SK-N-SH treated with all-trans-retinoic acid at 6 μM for 48 hours (cell line): ENCODE measurements at regions not wholly inside any gene's neighbourhood (a gene's known extent, or its start where the extent isn't known, plus 50 kb on each side); places are given as distances from the start of the nearest gene placed in this dataset.

Experiments
- ATAC-seq: fragments of 200-7000 bp; cut with Tn5 transposase; 3 replicates; pipeline ENCODE4 v1.9.1; 2020; ENCODE audit warnings: mild to moderate bottlenecking, moderate library complexity
- ARNTL ChIP-seq: fragments of 450-650 bp; formaldehyde crosslinking; IDR thresholded peaks from 2 replicates; pipeline ENCODE4 v1.5.0; 2020; ENCODE audit warnings: low read depth, mild to moderate bottlenecking, moderate library complexity, borderline replicate concordance
- BACH2 ChIP-seq: fragments of 250-450 bp; sonication (Bioruptor Pico); IDR thresholded peaks from 2 replicates; pipeline ENCODE4 v1.9.0; 2021; ENCODE audit warnings: mild to moderate bottlenecking, borderline replicate concordance
- CREB5 ChIP-seq: fragments of 250-450 bp; sonication (Bioruptor Pico); IDR thresholded peaks from 2 replicates; pipeline ENCODE4 v1.5.1; 2020; ENCODE audit warnings: low read depth, mild to moderate bottlenecking, moderate library complexity
- CSDC2 ChIP-seq: fragments of 250-450 bp; sonication (Bioruptor Pico); IDR thresholded peaks from 2 replicates; pipeline ENCODE4 v1.5.0; 2020; ENCODE audit warnings: mild to moderate bottlenecking, moderate library complexity
- CSRNP3 ChIP-seq: fragments of 250-450 bp; sonication (Bioruptor Pico); IDR thresholded peaks from 2 replicates; pipeline ENCODE4 v1.5.1; 2021; ENCODE audit warnings: mild to moderate bottlenecking, moderate library complexity
- ESRRG ChIP-seq: fragments of 250-450 bp; sonication (Bioruptor Pico); IDR thresholded peaks from 2 replicates; pipeline ENCODE4 v1.6.1; 2021; ENCODE audit warnings: mild to moderate bottlenecking
- GLIS3 ChIP-seq: fragments of 250-450 bp; sonication (Bioruptor Pico); IDR thresholded peaks from 2 replicates; pipeline ENCODE4 v1.5.0; 2020; ENCODE audit warnings: mild to moderate bottlenecking, moderate library complexity
- ISL1 ChIP-seq: fragments of 250-450 bp; sonication (Bioruptor Pico); IDR thresholded peaks from 2 replicates; pipeline ENCODE4 v2.1.2; 2022; ENCODE audit warnings: mild to moderate bottlenecking, moderate library complexity
- OSR1 ChIP-seq: fragments of 250-450 bp; sonication (Bioruptor Pico); IDR thresholded peaks from 2 replicates; pipeline ENCODE4 v1.8.0; 2022; ENCODE audit warnings: moderate library complexity, mild to moderate bottlenecking, inconsistent platforms
- PATZ1 ChIP-seq: fragments of 250-450 bp; sonication (Bioruptor Pico); IDR thresholded peaks from 2 replicates; pipeline ENCODE4 v1.8.0; 2020; ENCODE audit warnings: mild to moderate bottlenecking, moderate library complexity, borderline replicate concordance
- POU6F1 ChIP-seq: fragments of 250-450 bp; sonication (Bioruptor Pico); IDR thresholded peaks from 2 replicates; pipeline ENCODE4 v1.8.0; 2021; ENCODE audit warnings: low read depth, mild to moderate bottlenecking, moderate library complexity, borderline replicate concordance
- PPARA ChIP-seq: fragments of 250-450 bp; sonication (Bioruptor Pico); IDR thresholded peaks from 2 replicates; pipeline ENCODE4 v1.5.0; 2020; ENCODE audit warnings: mild to moderate bottlenecking, borderline replicate concordance
- RARB ChIP-seq: fragments of 250-450 bp; sonication (Bioruptor Pico); IDR thresholded peaks from 2 replicates; pipeline ENCODE4 v1.8.0; 2021; ENCODE audit warnings: mild to moderate bottlenecking, moderate library complexity
- SNAI2 ChIP-seq: fragments of 250-450 bp; sonication (Bioruptor Pico); IDR thresholded peaks from 2 replicates; pipeline ENCODE4 v1.5.0; 2020; ENCODE audit warnings: mild to moderate bottlenecking, moderate library complexity
- TCF4 ChIP-seq: fragments of 250-450 bp; sonication (Bioruptor Pico); IDR thresholded peaks from 2 replicates; pipeline ENCODE4 v1.8.0; 2021; ENCODE audit warnings: mild to moderate bottlenecking, moderate library complexity, borderline replicate concordance
- TOX ChIP-seq: fragments of 250-450 bp; sonication (Bioruptor Pico); IDR thresholded peaks from 2 replicates; pipeline ENCODE4 v1.8.0; 2021; ENCODE audit warnings: mild to moderate bottlenecking, moderate library complexity, borderline replicate concordance
- ZC3H10 ChIP-seq: fragments of 250-450 bp; sonication (Bioruptor Pico); IDR thresholded peaks from 2 replicates; pipeline ENCODE4 v1.5.1; 2021; ENCODE audit warnings: mild to moderate bottlenecking, moderate library complexity
- ZFP30 ChIP-seq: fragments of 450-650 bp; formaldehyde crosslinking; IDR thresholded peaks from 2 replicates; pipeline ENCODE4 v1.5.0; 2022; ENCODE audit warnings: mild to moderate bottlenecking, moderate library complexity
- ZNF565 ChIP-seq: fragments of 450-650 bp; formaldehyde crosslinking; conservative IDR thresholded peaks from 2 replicates; pipeline ENCODE4 v1.5.0; 2020; ENCODE audit warnings: low read depth, mild to moderate bottlenecking, moderate library complexity
- ZNF70 ChIP-seq: fragments of 450-650 bp; formaldehyde crosslinking; IDR thresholded peaks from 2 replicates; pipeline ENCODE4 v1.5.0; 2020; ENCODE audit warnings: mild to moderate bottlenecking, moderate library complexity
- ZNF8 ChIP-seq: fragments of 450-650 bp; formaldehyde crosslinking; IDR thresholded peaks from 2 replicates; pipeline ENCODE4 v1.5.0; 2020; ENCODE audit warnings: mild to moderate bottlenecking, moderate library complexity

GRCh38 chr15:91609231-91609630, 244.3 kb upstream of the SLCO3A1 start:
- no peak for TF ChIP-seq CSRNP3 (CRISPR knock-in tag)
- TF ChIP-seq ZNF70: no peak
- TF ChIP-seq TCF4 (CRISPR knock-in tag): no peak
- TF ChIP-seq CSDC2 (CRISPR knock-in tag): no peak
- TF ChIP-seq RARB (CRISPR knock-in tag): no peak
- no peak for TF ChIP-seq BACH2 (CRISPR knock-in tag)
- no peak for TF ChIP-seq ESRRG (CRISPR knock-in tag)
- no peak for TF ChIP-seq ARNTL (CRISPR knock-in tag)
- no peak for TF ChIP-seq SNAI2 (CRISPR knock-in tag)
- no peak for TF ChIP-seq ISL1
- no peak for TF ChIP-seq ZFP30
- TF ChIP-seq OSR1 (CRISPR knock-in tag): no peak
- TF ChIP-seq ZNF565: no peak
- no peak for TF ChIP-seq GLIS3 (CRISPR knock-in tag)
- no peak for TF ChIP-seq TOX (CRISPR knock-in tag)
- no peak for TF ChIP-seq PPARA (CRISPR knock-in tag)
- no peak for TF ChIP-seq CREB5 (CRISPR knock-in tag)
- TF ChIP-seq ZNF8 (CRISPR knock-in tag): no peak
- TF ChIP-seq, all 23 proteins: peak for 0
- no peak for ATAC-seq

GRCh38 chr15:91609966-91610365, 243.5 kb upstream of the SLCO3A1 start:
- TF ChIP-seq POU6F1 (CRISPR knock-in tag) (no peak), ZNF70 (no peak), BACH2 (CRISPR knock-in tag) (no peak), CREB5 (CRISPR knock-in tag) (no peak)
- no peak for ATAC-seq

GRCh38 chr15:91611561-91612323, 241.8 kb upstream of the SLCO3A1 start:
- TF ChIP-seq PATZ1 (CRISPR knock-in tag): no peak
- no peak for TF ChIP-seq ISL1
- TF ChIP-seq, all 23 proteins: peak for 0
- ATAC-seq: no peak

- ATAC-seq: no peak
- TF ChIP-seq PATZ1 (CRISPR knock-in tag) (no peak), ZC3H10 (no peak), SNAI2 (CRISPR knock-in tag) (no peak), ARNTL (CRISPR knock-in tag) (no peak), ISL1 (no peak)
- TF ChIP-seq, all 23 proteins: peak for 0
Measured at GRCh38 chr15:91620229-91620628, 233.3 kb upstream of the SLCO3A1 start.
